NT2/D1 (cell line): ENCODE measurements at regions not wholly inside any gene's neighbourhood (a gene's known extent, or its start where the extent isn't known, plus 50 kb on each side); places are given as distances from the start of the nearest gene placed in this dataset.
"Not testable (repeated sequence)": the region's sequence is repeated elsewhere in the genome, so short reads cannot be mapped to it uniquely, and the experiment has no call there.

Source experiments
- DNase-seq: peaks from one replicate; pipeline ENCODE4 v3.0.0-alpha.2; 2011; ENCODE audit warnings: low read depth, low spot score
- H3K27me3 ChIP-seq: 2 replicates; pipeline ENCODE4 v1.6.0; 2011; ENCODE audit warnings: mild to moderate bottlenecking; ENCODE audit not compliant: insufficient read length, insufficient read depth
- H3K36me3 ChIP-seq: 2 replicates; pipeline ENCODE4 v1.6.1; 2011; ENCODE audit warnings: mild to moderate bottlenecking, low read length, mixed read lengths; ENCODE audit not compliant: insufficient read depth, insufficient read length
- H3K4me1 ChIP-seq: 2 replicates; pipeline ENCODE4 v1.5.1; 2011; ENCODE audit not compliant: insufficient read depth, insufficient read length
- H3K4me3 ChIP-seq: 2 replicates; pipeline ENCODE4 v1.5.1; 2011; ENCODE audit warnings: low read depth; ENCODE audit not compliant: insufficient read length
- H3K9ac ChIP-seq: 2 replicates; pipeline ENCODE4 v1.6.0; 2011; ENCODE audit warnings: low read depth; ENCODE audit not compliant: insufficient read length
- H3K9me3 ChIP-seq: 2 replicates; pipeline ENCODE4 v1.5.1; 2011; ENCODE audit warnings: mild to moderate bottlenecking, low read length; ENCODE audit not compliant: insufficient read depth
- SUZ12 ChIP-seq: IDR thresholded peaks from 2 replicates; pipeline ENCODE4 v1.6.1; 2011; ENCODE audit not compliant: insufficient read length, insufficient read depth; ENCODE audit errors: extremely low read depth
- YY1 ChIP-seq: IDR thresholded peaks from 2 replicates; pipeline ENCODE4 v1.6.1; 2011; ENCODE audit not compliant: insufficient read length, insufficient read depth
- ZNF274 ChIP-seq: IDR thresholded peaks from 2 replicates; pipeline ENCODE4 v1.6.1; 2011; ENCODE audit warnings: mild to moderate bottlenecking, low read depth, low read length

DNA sequence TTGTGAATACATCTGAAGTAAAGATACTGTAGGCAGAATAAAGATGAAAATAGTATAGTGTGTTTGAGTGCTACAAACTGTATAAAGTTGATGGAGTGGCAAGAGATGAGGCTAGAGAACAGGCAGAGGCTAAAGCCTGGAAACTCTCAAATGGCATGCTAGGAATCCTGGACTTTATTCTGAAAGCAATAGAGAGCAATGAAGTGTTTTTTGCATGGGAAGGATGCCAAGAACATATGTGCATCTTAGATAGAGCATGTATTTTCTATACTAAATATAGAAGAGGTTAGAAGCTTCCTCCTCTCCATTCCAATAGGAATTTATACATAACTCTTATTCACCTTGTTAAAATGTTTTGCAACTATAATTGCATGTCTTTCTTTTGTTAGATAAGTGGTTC lies 86.3 kb upstream of the TMTC2 start:
- no peak for DNase-seq
- Histone ChIP-seq H3K36me3 (no peaks in the 10 kb centered on the region), H3K9me3 (no peaks in the 10 kb centered on the region), H3K4me1 (no peaks in the 10 kb centered on the region), H3K9ac (no peak overlapping the region), H3K4me3 (no peak overlapping the region), H3K27me3 (no peaks in the 10 kb centered on the region)
- TF ChIP-seq YY1 (no peak), SUZ12 (no peak)

DNA sequence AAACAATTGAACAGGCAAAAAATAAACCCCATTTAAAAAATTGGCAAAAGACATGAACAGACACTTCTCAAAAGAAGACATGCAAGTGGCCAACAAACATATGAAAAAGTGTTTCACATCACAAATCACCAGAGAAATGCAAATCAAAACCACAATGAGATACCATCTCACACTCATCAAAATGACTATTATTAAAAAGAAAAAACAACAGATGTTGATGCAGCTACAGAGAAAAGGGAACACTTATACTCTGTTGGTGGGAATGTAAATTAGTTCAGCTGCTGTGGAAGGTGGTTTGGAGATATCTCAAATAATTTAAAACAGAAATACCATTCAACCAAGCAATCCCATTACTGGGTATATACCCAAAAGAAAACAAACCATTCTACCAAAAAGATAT lies 83.1 kb upstream of the TMTC2 start:
- H3K4me3 ChIP-seq, DNase-seq, H3K4me1 ChIP-seq, H3K9me3 ChIP-seq, H3K27me3 ChIP-seq, H3K36me3 ChIP-seq, H3K9ac ChIP-seq: not testable (repeated sequence)

GRCh38 chr12:82605115-82605514 lies 81.6 kb upstream of the TMTC2 start:
- Histone ChIP-seq H3K4me1 (no peaks in the 10 kb centered on the region), H3K36me3 (no peaks in the 10 kb centered on the region), H3K9ac (no peak overlapping the region), H3K27me3 (no peaks in the 10 kb centered on the region), H3K4me3 (no peak overlapping the region), H3K9me3 (no peaks in the 10 kb centered on the region)
- TF ChIP-seq SUZ12 (no peak), ZNF274 (no peak), YY1 (no peak)
- no peak for DNase-seq

GRCh38 chr12:82608706-82609105 lies 78.0 kb upstream of the TMTC2 start:
- no peaks in the 10 kb centered on the region for H3K4me1 ChIP-seq
- DNase-seq, result no peak
- no peak overlapping the region for H3K9ac ChIP-seq
- no peaks in the 10 kb centered on the region for H3K36me3 ChIP-seq
- TF ChIP-seq ZNF274 (no peak), YY1 (no peak), SUZ12 (no peak)
- no peaks in the 10 kb centered on the region for H3K27me3 ChIP-seq
- H3K9me3 ChIP-seq, result no peaks in the 10 kb centered on the region
- H3K4me3 ChIP-seq, result no peak overlapping the region

DNA sequence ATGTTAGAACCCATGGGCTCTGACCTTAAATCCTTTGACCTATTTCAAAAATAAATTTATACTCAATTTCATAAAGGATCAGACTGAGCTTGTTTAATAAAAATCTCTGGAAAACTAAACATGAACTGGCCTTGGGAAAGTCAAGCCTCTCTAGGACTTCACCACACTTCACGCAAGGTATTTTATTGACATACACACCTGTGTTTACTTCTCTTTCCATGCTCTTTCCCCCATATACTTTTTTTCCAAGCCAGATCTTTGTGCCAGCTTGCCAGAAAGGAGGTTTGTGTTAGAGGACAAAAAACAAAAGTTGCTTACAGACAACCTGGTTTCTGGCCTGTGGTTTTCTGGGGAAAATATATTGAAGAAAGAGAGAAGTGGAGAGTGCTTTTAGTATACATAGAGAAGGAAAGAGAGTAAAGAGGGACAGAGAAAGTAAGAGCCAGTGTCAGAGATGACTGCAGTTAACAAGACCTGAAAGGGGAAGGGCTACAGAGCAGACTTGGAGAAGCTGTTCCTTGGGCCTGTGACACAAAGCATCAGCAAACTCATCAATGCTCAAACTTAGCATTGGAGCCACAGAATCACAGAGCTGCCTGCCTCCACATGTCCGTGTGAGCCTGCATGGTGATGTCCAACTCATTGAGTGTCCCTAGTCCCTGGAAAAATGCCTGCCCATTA lies 77.3 kb upstream of the TMTC2 start:
- Histone ChIP-seq H3K4me1 (no peaks in the 10 kb centered on the region), H3K9ac (no peak overlapping the region), H3K36me3 (no peaks in the 10 kb centered on the region), H3K9me3 (no peaks in the 10 kb centered on the region), H3K27me3 (no peaks in the 10 kb centered on the region), H3K4me3 (no peak overlapping the region)
- TF ChIP-seq SUZ12 (no peak), ZNF274 (no peak), YY1 (no peak)
- DNase-seq, result no peak

GRCh38 chr12:82619644-82620043 lies 67.1 kb upstream of the TMTC2 start:
- no peaks in the 10 kb centered on the region for H3K36me3 ChIP-seq
- no peak for DNase-seq
- no peaks in the 10 kb centered on the region for H3K4me1 ChIP-seq
- no peak overlapping the region for H3K4me3 ChIP-seq
- no peaks in the 10 kb centered on the region for H3K9me3 ChIP-seq
- TF ChIP-seq YY1, result no peak
- TF ChIP-seq ZNF274, result no peak
- TF ChIP-seq SUZ12, result no peak
- H3K27me3 ChIP-seq, result no peaks in the 10 kb centered on the region
- no peak overlapping the region for H3K9ac ChIP-seq

- no peaks in the 10 kb centered on the region for H3K27me3 ChIP-seq
- no peak for DNase-seq
- H3K4me3 ChIP-seq, result no peak overlapping the region
- H3K9ac ChIP-seq, result no peak overlapping the region
- no peaks in the 10 kb centered on the region for H3K36me3 ChIP-seq
- H3K4me1 ChIP-seq, result no peaks in the 10 kb centered on the region
- no peak for TF ChIP-seq ZNF274
- no peak for TF ChIP-seq YY1
- TF ChIP-seq SUZ12, result no peak
- no peaks in the 10 kb centered on the region for H3K9me3 ChIP-seq
Measured at GRCh38 chr12:82620917-82621316, 65.8 kb upstream of the TMTC2 start.

DNA sequence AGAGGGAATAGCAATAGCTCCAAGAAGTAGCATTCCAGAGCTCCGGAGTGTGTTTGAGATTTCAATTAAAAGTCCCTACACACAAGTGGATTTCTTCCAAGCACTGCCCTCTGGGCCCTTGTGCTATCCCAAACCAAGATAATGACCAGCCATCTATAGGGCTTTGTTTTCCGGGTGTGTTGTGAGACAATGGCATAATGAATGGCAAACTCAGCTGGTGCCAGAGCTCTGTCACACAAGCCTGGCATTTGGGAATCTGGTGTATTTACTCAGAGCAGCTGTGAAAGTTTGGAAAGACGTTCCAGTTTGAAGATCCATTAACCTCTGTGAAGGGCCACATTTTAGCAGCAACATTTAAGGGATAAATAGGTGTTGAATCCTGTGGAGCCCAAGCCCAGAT lies 61.2 kb upstream of the TMTC2 start:
- no peak for DNase-seq
- Histone ChIP-seq H3K36me3 (no peaks in the 10 kb centered on the region), H3K9me3 (no peaks in the 10 kb centered on the region)

More for the DNA sequence above, 61.2 kb upstream of the TMTC2 start:
- no peak overlapping the region for H3K9ac ChIP-seq
- no peak for TF ChIP-seq SUZ12
- TF ChIP-seq YY1, result no peak
- TF ChIP-seq ZNF274, result no peak
- H3K4me1 ChIP-seq, result no peaks in the 10 kb centered on the region
- H3K27me3 ChIP-seq, result no peaks in the 10 kb centered on the region
- H3K4me3 ChIP-seq, result no peak overlapping the region
